ENCODE measurements at regions not wholly inside any gene's neighbourhood (a gene's known extent, or its start where the extent isn't known, plus 50 kb on each side); places are given as distances from the start of the nearest gene placed in this dataset.

DNA sequence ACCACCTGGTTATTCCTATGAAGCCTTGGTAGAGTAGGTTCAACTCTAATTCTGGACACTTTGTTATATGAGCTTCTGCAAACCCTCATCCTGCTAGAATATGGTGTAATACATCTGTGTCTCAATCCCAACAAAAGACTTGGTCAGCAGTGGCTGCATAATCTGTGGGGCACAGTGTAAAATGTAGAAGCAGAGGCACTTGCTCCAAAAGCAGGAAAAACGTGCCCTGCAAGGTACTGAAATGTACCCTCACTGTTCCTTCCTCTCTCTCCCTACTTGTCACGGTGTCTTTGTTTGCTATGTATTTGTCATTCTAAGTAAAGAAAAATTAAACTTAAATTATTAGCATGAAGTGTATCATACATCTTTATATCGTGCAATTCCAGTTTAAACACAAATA, 267.9 kb downstream of the BCL11B start:
- Histone ChIP-seq H3K9me1 (replicated peaks; ENCODE audit: control insufficient read depth, extremely low read depth, insufficient read depth, low read length) (no peaks in the 10 kb centered on the region), H3K4me3 (replicated peaks in 1 of 3; ENCODE audit: insufficient read depth in 1 of 3, low read depth in 1 of 3, low read length in 3 of 3) (no peak overlapping the region), H3K4me2 (ENCODE audit: insufficient read depth, low read length) (no peak overlapping the region), H3K27me3 (ENCODE audit: control insufficient read depth in 2 of 2, insufficient read depth in 2 of 2, low read length in 2 of 2) (no peaks in the 10 kb centered on the region), H3K4me1 (ENCODE audit: control insufficient read depth, extremely low read depth, insufficient read depth, low read length) (no peaks in the 10 kb centered on the region), H3K9me3 (replicated peaks; ENCODE audit: control insufficient read depth, insufficient read depth, low read length) (no peaks in the 10 kb centered on the region), H3K79me2 (ENCODE audit: control insufficient read depth, insufficient read depth, low read length) (no peaks in the 10 kb centered on the region), H2AFZ (ENCODE audit: low read depth, low read length) (no peak overlapping the region), H3K36me3 (ENCODE audit: control insufficient read depth in 2 of 2, extremely low read depth in 1 of 2, insufficient read depth in 2 of 2, low read length in 2 of 2) (no peaks in the 10 kb centered on the region), H3K27ac (ENCODE audit: insufficient read depth, low read depth, low read length) (no peak overlapping the region), H4K20me1 (replicated peaks; ENCODE audit: control insufficient read depth, extremely low read depth, insufficient read depth, low read length) (no peaks in the 10 kb centered on the region), H3K9ac (replicated peaks; ENCODE audit: extremely low read depth, insufficient read depth, low read length) (no peak overlapping the region)
- TF ChIP-seq EZH2 (IDR thresholded peaks at IDR 0.05; ENCODE audit: borderline replicate concordance, low read depth, low read length, severe bottlenecking): no peak
- TF ChIP-seq JUN (IDR thresholded peaks at IDR 0.05; ENCODE audit: borderline replicate concordance, insufficient read depth, insufficient read length, low read depth): no peak
- BruUV-seq (replicated peaks): no TSS peak
- dilution Hi-C loops (cut with MboI; ENCODE audit: extremely low pct_ligation_motif_present, low sequenced_read_pairs): no loop called here
- POLR2A ChIA-PET: no interaction called here
- intact Hi-C loops (cut with micrococcal nuclease): no loop called here
- DNase-seq (ENCODE audit: low read depth, low spot score) (no peak), FAIRE-seq (no peak)
- CTCF ChIA-PET: no interaction called here

DNA sequence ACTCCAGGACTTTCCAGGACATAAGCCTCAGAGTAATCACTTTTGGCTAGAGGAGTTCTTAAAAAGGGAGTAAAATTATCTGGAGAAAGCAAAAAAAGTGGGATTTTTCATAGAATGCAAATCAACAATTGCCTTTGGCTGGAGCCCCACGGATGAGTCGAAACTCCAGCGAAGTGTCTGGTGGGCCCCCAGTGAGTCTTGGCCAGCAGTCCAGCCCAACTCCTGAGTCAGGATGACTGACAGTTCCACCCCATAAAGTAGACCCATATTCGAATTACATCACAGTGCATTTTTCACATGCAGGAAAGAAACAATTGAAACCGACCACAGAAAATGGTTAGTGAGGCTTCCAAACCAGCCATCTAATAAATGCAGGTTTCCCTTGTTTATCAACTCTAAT, 265.7 kb downstream of the BCL11B start:
- H2AFZ ChIP-seq (ENCODE audit: low read depth, low read length): no peak overlapping the region
- no peaks in the 10 kb centered on the region for H3K27me3 ChIP-seq (ENCODE audit: control insufficient read depth in 2 of 2, insufficient read depth in 2 of 2, low read length in 2 of 2)
- H3K4me2 ChIP-seq (ENCODE audit: insufficient read depth, low read length): no peak overlapping the region
- no peak overlapping the region for H3K9ac ChIP-seq (replicated peaks; ENCODE audit: extremely low read depth, insufficient read depth, low read length)
- H3K36me3 ChIP-seq (ENCODE audit: control insufficient read depth in 2 of 2, extremely low read depth in 1 of 2, insufficient read depth in 2 of 2, low read length in 2 of 2): no peaks in the 10 kb centered on the region
- no peak overlapping the region for H3K4me3 ChIP-seq (replicated peaks in 1 of 3; ENCODE audit: insufficient read depth in 1 of 3, low read depth in 1 of 3, low read length in 3 of 3)
- no peaks in the 10 kb centered on the region for H3K9me3 ChIP-seq (replicated peaks; ENCODE audit: control insufficient read depth, insufficient read depth, low read length)
- CTCF ChIA-PET: no interaction called here
- TF ChIP-seq, protein P1, sequence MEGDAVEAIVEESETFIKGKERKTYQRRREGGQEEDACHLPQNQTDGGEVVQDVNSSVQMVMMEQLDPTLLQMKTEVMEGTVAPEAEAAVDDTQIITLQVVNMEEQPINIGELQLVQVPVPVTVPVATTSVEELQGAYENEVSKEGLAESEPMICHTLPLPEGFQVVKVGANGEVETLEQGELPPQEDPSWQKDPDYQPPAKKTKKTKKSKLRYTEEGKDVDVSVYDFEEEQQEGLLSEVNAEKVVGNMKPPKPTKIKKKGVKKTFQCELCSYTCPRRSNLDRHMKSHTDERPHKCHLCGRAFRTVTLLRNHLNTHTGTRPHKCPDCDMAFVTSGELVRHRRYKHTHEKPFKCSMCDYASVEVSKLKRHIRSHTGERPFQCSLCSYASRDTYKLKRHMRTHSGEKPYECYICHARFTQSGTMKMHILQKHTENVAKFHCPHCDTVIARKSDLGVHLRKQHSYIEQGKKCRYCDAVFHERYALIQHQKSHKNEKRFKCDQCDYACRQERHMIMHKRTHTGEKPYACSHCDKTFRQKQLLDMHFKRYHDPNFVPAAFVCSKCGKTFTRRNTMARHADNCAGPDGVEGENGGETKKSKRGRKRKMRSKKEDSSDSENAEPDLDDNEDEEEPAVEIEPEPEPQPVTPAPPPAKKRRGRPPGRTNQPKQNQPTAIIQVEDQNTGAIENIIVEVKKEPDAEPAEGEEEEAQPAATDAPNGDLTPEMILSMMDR (IDR thresholded peaks at IDR 0.05; ENCODE audit: extremely low read depth in 1 of 2, insufficient read depth in 1 of 2, low read depth in 1 of 2, low read length in 2 of 2): no peak
- TF ChIP-seq JUN (IDR thresholded peaks at IDR 0.05; ENCODE audit: borderline replicate concordance, insufficient read depth, insufficient read length, low read depth): no peak
- TF ChIP-seq, protein P2, sequence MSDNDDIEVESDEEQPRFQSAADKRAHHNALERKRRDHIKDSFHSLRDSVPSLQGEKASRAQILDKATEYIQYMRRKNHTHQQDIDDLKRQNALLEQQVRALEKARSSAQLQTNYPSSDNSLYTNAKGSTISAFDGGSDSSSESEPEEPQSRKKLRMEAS (IDR thresholded peaks at IDR 0.05; ENCODE audit: insufficient read depth, insufficient read length): no peak
- TF ChIP-seq GATA2 (IDR thresholded peaks at IDR 0.05; ENCODE audit: insufficient read depth, insufficient read length, low read depth, low read length): no peak
- no peak for TF ChIP-seq FOS (IDR thresholded peaks at IDR 0.05; ENCODE audit: borderline replicate concordance, insufficient read depth, low read length)
- TF ChIP-seq POLR2A (IDR thresholded peaks at IDR 0.05; ENCODE audit: low read depth, low read length): no peak
- TF ChIP-seq EZH2 (IDR thresholded peaks at IDR 0.05; ENCODE audit: borderline replicate concordance, low read depth, low read length, severe bottlenecking): no peak
- no peak for TF ChIP-seq POLR2AphosphoS5 (IDR thresholded peaks at IDR 0.05; ENCODE audit: insufficient read depth, low read depth, low read length)
- POLR2A ChIA-PET: no interaction called here
- dilution Hi-C loops (cut with MboI; ENCODE audit: extremely low pct_ligation_motif_present, low sequenced_read_pairs) (no loop called here), intact Hi-C loops (cut with micrococcal nuclease) (no loop called here)
- H3K4me1 ChIP-seq (ENCODE audit: control insufficient read depth, extremely low read depth, insufficient read depth, low read length): no peaks in the 10 kb centered on the region
- H3K9me1 ChIP-seq (replicated peaks; ENCODE audit: control insufficient read depth, extremely low read depth, insufficient read depth, low read length): no peaks in the 10 kb centered on the region
- BruUV-seq (replicated peaks): no TSS peak
- no peaks in the 10 kb centered on the region for H3K79me2 ChIP-seq (ENCODE audit: control insufficient read depth, insufficient read depth, low read length)
- no peak overlapping the region for H3K27ac ChIP-seq (ENCODE audit: insufficient read depth, low read depth, low read length)
- FAIRE-seq: no peak
- DNase-seq (ENCODE audit: low read depth, low spot score): no peak
- H4K20me1 ChIP-seq (replicated peaks; ENCODE audit: control insufficient read depth, extremely low read depth, insufficient read depth, low read length): no peaks in the 10 kb centered on the region
